Bronchial epithelial cell (primary cell): ENCODE measurements at regions not wholly inside any gene's neighbourhood (a gene's known extent, or its start where the extent isn't known, plus 50 kb on each side); places are given as distances from the start of the nearest gene placed in this dataset.

Experiments used
- DNase-seq: peaks from one replicate; pipeline ENCODE4 v3.0.0-alpha.2; 2010; ENCODE audit warnings: low read depth
- FAIRE-seq: peaks from 2 replicates; lab custom pipeline; 2011; peaks lifted over from hg19 to GRCh38; lab: Jason Lieb, UNC
- H3K27me3 ChIP-seq: 2 replicates; pipeline ENCODE4 v1.5.1; 2011; ENCODE audit warnings: low read length; ENCODE audit not compliant: control insufficient read depth, insufficient read depth
- H3K36me3 ChIP-seq: 2 replicates; pipeline ENCODE4 v1.5.1; 2011; ENCODE audit warnings: low read length; ENCODE audit not compliant: control insufficient read depth, insufficient read depth
- H3K4me3 ChIP-seq: 2 replicates; pipeline ENCODE4 v1.5.1; 2011; ENCODE audit warnings: mild to moderate bottlenecking, low read depth, low read length, control low read depth
- TF ChIP-seq, protein P1 (sequence below): IDR thresholded peaks from 2 replicates; pipeline ENCODE4 v1.5.1; 2011; ENCODE audit warnings: mild to moderate bottlenecking, moderate library complexity, low read length, control low read depth, inconsistent platforms; ENCODE audit not compliant: insufficient read depth, severe bottlenecking

DNA sequence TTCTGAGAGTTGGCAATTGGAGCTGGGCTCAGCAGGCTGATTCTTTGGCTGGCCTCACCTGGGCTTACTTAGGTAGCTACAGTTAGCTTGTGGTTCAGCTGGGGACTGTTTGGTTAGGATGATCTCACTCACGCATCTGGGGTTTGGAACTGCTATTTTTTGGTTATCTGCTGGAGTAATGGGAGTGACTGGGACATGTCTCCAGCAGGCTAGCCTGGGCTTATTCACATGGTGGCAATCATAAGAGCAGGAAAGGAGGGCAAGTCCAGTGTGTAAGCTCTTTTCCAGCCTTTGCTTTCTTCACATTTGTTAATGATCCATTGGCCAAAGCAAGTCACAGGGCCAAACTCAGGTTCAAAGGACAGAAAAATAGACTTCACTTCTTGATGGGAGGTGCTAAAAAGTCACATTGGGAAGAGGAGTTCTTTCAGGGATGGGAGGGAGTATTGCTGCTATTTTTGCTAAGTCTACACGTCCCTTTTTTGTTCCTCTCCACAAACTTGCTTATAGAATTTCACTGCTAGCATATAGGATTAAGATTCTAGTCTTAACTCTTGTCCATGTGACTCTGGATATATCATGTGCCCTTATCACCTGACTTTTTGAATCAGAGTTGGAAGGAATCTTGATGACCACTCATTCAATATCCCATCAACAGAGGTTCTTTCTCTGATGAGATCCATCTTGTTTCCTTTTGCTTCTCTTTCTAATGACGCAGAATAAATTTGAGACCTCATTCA, 174.0 kb downstream of the ZFP36L2 start:
- FAIRE-seq = no peak
- TF ChIP-seq, protein P1, sequence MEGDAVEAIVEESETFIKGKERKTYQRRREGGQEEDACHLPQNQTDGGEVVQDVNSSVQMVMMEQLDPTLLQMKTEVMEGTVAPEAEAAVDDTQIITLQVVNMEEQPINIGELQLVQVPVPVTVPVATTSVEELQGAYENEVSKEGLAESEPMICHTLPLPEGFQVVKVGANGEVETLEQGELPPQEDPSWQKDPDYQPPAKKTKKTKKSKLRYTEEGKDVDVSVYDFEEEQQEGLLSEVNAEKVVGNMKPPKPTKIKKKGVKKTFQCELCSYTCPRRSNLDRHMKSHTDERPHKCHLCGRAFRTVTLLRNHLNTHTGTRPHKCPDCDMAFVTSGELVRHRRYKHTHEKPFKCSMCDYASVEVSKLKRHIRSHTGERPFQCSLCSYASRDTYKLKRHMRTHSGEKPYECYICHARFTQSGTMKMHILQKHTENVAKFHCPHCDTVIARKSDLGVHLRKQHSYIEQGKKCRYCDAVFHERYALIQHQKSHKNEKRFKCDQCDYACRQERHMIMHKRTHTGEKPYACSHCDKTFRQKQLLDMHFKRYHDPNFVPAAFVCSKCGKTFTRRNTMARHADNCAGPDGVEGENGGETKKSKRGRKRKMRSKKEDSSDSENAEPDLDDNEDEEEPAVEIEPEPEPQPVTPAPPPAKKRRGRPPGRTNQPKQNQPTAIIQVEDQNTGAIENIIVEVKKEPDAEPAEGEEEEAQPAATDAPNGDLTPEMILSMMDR = no peak
- peak; percentile 83 for DNase-seq

DNA sequence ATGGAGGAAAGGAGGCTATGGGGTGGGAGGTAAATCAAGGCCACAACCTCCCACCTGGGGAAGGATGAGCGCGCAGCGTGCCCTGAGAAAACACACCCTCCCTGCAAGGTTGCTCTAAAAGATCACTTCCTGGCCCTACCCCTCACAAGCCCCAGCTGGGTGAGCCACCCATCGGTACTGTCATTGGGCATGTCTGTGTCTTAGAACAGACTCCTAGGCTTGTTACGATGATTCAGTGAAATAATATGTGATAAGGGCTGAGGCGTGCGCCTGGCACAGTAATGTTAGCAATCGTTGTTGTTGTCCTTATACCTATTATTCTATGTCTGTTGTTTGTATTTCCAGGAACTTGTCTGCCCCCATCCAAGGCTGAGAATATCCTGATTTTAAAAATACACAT, 175.1 kb downstream of the ZFP36L2 start:
- Histone ChIP-seq H3K4me3 (no peak overlapping the region), H3K27me3 (no peaks in the 10 kb centered on the region), H3K36me3 (no peaks in the 10 kb centered on the region)
- DNase-seq (peak; percentile 95), FAIRE-seq (no peak)
- TF ChIP-seq, protein P1 = no peak

More for the DNA sequence above, 174.0 kb downstream of the ZFP36L2 start:
- no peak overlapping the region for H3K4me3 ChIP-seq
- no peaks in the 10 kb centered on the region for H3K27me3 ChIP-seq
- H3K36me3 ChIP-seq = no peaks in the 10 kb centered on the region

DNA sequence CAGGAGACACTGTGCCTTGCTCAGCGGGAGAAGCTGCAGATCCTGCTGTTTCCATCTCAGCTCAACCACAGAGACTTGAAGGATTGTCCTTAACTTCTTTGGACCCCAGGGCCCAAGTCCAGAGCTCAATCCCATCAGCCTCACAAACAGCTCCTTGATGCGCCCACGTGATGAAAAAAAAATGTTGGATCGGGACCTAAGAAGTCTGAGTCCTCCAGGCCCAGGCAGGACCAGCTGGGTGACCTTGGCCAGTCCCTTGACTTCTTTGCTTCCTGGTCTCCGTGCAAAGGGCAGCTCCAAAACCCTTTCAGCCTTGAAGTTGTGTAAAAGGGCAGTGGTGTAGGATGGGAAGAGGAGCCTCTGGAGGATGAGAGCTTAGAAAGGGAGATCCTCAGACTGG, 175.5 kb downstream of the ZFP36L2 start:
- H3K4me3 ChIP-seq = no peak overlapping the region
- FAIRE-seq = no peak

DNA sequence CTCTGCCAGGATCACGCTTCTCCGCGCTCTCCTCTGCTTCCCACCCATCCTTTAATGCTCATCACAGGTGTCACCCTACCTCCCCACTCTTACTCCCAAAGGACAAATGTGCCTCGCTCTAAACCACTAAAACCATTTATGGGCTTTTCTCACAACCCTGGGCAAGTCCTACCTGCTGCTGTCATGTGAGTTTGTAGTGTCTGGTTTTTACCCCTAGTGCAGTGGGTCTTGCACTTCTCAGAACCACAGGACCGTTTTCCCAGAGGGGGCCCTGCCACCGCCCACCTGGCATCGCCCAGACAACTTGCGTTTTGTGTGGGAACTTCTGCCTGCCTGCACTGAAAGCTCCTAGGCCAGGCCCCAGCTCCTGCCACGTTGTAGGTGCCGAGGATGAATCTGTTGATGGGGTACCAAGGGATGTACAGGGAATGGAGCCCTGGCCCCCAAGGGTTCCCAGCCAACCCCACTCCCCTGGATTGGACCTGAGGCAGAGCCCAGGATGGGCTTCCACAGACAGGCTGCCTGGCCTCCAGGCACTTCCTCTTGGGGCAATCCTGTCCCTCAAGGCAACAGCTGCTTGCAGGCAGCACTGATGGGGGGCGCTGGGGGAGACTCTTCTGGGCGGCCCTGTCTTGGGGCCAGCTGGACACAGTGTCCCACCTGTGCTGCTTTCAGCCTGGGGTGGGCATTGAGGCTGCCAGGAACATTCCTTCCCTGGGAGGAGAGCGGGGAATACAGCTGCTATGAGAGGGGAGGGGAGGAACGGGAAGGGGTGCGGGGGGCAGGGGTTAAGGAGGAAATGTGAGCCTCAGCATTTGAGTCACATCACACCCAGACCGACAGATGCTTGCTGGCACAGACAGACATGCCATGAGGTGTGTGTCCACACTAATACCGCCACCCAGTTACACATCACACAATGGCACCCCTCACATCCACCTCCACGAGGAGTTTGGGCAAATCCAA, 176.3 kb downstream of the ZFP36L2 start:
- DNase-seq (peak; percentile 66), FAIRE-seq (no peak)
- TF ChIP-seq, protein P1 = no peak
- no peak overlapping the region for H3K4me3 ChIP-seq
- no peaks in the 10 kb centered on the region for H3K36me3 ChIP-seq
- no peaks in the 10 kb centered on the region for H3K27me3 ChIP-seq

More for the DNA sequence above, 175.5 kb downstream of the ZFP36L2 start:
- Histone ChIP-seq H3K36me3 (no peaks in the 10 kb centered on the region), H3K27me3 (no peaks in the 10 kb centered on the region)
- TF ChIP-seq, protein P1 = no peak
- no peak for DNase-seq

DNA sequence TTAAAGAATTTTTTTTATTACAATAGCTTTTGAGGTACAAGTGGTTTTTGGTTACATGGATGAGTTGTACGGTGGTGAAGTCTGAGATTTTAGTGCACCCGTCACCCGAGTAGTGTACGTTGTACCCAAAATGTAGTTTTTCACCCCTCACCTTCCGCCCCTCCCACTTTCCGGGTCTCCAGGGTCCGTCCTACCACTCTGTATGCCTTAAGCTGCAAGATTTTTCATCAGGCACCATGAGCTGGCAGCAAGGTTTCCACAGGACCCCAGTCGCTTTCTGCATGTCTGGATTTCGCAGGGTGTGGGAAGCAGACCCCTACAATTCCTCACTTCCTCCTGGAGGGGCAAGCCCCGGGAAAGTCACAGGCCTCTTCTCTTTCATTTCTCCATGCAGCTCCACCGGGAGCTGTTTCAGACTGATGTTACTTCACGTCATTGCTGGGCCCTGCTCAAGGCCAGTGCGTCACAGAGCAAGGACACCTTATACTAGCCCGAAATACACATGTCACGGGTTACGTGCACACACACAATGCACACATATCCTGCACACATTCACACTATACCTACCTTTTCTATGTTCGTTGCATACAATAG, 179.1 kb downstream of the ZFP36L2 start:
- DNase-seq (no peak), FAIRE-seq (no peak)
- H3K4me3 ChIP-seq = no peak overlapping the region
- H3K27me3 ChIP-seq = no peaks in the 10 kb centered on the region
- no peaks in the 10 kb centered on the region for H3K36me3 ChIP-seq
- TF ChIP-seq, protein P1 = no peak
